ENCODE measurements at regions not wholly inside any gene's neighbourhood (a gene's known extent, or its start where the extent isn't known, plus 50 kb on each side); places are given as distances from the start of the nearest gene placed in this dataset.
A peak's percentile ranks its signal among the peaks of the same experiment; 100 is the strongest.

DNA sequence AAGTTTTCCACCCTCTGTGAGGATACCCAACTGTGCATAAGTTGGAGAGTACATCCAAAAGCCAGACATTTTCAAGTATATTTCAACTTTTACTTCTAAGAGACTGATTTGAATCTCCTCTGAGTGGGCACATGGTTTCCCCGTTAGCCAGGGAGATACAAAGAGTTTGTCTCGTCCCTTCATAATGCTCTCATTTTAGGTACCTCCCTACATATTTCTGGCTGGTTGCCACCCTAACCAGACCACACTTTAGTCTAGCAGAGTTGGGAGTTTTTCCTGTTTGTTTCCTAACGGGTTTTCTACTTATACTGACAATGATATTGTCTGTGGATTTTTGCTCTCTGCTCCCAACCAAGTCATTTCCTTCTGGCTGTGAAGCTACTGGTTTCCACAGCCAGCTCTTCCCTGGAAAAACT lies 180.3 kb downstream of the CCDC71L start:
- ATAC-seq (peak; percentile 20 to 37), DNase-seq (no peak)
- H3K4me1 Mint-ChIP-seq (ENCODE audit: low read depth), result peaks cover 48% of the 10 kb centered on the region
- no peaks in the 10 kb centered on the region for H3K36me3 Mint-ChIP-seq (ENCODE audit: insufficient read depth)
- H3K4me3 Mint-ChIP-seq, result peak overlapping the region; percentile 13
- peaks cover 10% of the 10 kb centered on the region for H3K27me3 Mint-ChIP-seq (ENCODE audit: low read depth)
- H3K9me3 Mint-ChIP-seq, result no peaks in the 10 kb centered on the region

DNA sequence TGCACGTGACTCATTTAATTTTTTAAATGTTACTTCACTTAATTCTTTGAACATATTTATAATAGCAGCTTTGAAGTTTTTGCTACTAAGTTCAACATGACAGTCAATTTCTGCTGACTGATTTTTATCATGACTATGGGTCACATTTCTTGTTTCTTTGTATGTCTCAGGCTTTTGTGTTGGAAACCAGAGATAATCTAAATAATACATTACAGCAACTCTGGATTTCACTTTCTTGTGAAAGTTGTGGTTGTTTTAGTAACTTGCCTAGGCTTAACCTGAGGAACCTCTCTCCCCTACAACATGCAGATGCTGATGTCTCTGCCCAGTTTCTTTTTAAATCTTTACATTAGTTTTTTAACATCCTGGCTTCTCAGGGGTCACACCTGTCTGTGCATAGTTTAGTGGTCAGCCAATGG lies 180.8 kb downstream of the CCDC71L start:
- DNase-seq, result no peak
- no peak overlapping the region for H3K4me3 Mint-ChIP-seq
- H3K4me1 Mint-ChIP-seq (ENCODE audit: low read depth), result peaks cover 44% of the 10 kb centered on the region
- no peaks in the 10 kb centered on the region for H3K36me3 Mint-ChIP-seq (ENCODE audit: insufficient read depth)
- ATAC-seq, result peak; percentile 78 to 79
- H3K27me3 Mint-ChIP-seq (ENCODE audit: low read depth), result peaks cover 10% of the 10 kb centered on the region
- no peaks in the 10 kb centered on the region for H3K9me3 Mint-ChIP-seq

DNA sequence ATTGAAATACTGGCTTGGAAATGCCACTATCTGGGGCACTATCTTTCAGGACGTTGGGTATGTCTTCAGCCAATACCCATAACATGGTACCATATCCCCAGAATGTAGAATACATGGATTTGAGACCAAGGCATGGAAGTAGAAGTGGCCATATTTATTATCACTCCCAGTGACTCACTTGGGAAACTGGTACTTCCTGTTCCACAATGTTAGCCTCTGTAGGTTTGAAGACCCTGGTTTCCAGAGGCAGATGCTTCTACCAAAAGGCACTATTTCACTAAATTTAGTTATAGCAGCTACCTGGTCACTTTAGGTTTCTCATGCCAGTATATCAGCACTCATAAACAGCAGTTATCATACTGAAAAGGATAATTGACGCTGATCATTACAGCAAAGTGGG lies 184.2 kb downstream of the CCDC71L start:
- Mint-ChIP-seq H3K27me3 (ENCODE audit: low read depth) (peaks cover 5% of the 10 kb centered on the region), H3K36me3 (ENCODE audit: insufficient read depth) (no peaks in the 10 kb centered on the region), H3K9me3 (no peaks in the 10 kb centered on the region), H3K4me1 (ENCODE audit: low read depth) (peaks cover 26% of the 10 kb centered on the region), H3K4me3 (no peak overlapping the region)
- no peak for DNase-seq
- no peak for ATAC-seq

DNA sequence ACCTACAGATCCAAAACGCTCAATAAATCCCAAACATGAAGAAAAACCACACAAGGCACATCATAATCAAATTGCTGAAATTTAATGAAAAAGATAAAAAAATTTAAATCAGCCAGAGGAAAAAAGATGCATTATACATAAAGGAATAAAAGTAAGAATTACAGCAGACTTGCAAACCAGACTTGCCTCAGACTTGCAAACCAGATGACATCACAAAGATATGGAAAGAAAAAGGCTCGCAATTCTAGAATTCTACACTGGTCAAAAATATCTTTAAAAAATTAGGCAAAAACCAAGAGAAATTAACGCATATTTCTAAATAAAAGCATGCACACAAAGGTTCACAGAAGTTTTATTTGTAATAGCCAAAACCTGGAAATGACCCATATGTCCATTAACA lies 188.0 kb upstream of the NAMPT start:
- Mint-ChIP-seq H3K27me3 (ENCODE audit: low read depth) (peaks cover 6% of the 10 kb centered on the region), H3K36me3 (ENCODE audit: insufficient read depth) (no peaks in the 10 kb centered on the region), H3K4me3 (no peak overlapping the region), H3K4me1 (ENCODE audit: low read depth) (peaks cover 17% of the 10 kb centered on the region), H3K9me3 (no peaks in the 10 kb centered on the region)
- ATAC-seq, result no peak
- DNase-seq, result no peak

DNA sequence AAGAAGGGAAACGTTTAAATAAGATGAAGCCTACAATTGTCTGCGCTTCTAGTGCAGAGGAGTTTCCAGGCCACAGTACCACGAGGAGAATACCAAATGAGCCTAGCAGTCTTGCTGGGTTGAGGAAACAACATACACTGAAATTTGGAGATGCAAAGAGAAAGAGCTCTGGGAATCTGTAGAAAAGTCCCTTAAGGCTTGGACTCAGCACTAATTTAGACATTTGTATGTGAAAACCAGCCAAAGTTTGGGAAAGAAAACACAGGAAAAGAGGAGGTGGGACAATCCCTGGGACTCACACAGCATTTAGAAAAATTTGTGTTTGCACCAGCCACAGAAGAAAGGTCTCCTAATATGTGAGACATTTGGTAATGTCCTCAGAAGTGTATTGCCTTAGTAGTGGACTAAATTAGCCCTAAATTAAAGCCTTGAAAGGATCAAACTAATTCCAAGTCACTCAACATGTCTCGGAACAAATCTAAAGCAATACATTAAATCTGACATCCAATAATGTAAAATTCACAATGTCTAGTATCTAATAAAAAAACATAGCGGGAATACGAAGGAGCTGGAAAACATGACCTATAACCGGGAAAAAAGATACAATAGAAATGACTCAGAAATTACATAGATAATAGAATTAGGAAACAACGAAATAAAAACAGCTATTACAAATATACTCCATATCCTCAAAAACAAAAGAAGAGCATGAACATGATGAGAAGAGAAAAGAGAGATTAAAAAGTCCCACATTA lies 187.1 kb upstream of the NAMPT start:
- no peak overlapping the region for H3K4me3 Mint-ChIP-seq
- DNase-seq (no peak), ATAC-seq (no peak)
- peaks cover 17% of the 10 kb centered on the region for H3K4me1 Mint-ChIP-seq (ENCODE audit: low read depth)
- no peaks in the 10 kb centered on the region for H3K36me3 Mint-ChIP-seq (ENCODE audit: insufficient read depth)
- H3K9me3 Mint-ChIP-seq, result no peaks in the 10 kb centered on the region
- H3K27me3 Mint-ChIP-seq (ENCODE audit: low read depth), result peaks cover 6% of the 10 kb centered on the region

DNA sequence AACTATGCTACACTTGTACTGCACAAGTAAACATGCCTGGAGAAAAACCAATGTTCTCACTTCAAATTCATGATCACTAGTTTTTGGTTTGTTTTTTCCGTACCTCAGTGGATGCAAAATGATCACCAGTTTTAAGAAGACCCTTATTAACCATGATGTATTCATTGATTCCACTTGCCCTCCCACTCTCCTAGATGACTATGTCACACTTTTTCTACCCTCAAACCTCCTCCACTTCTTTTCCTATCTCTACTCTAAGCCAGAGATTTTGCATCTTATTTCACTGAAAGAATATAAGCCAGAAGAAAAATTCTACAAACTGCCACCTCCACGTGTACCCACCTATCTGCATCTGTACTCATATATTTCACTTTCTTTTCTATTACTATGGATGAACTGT lies 186.2 kb upstream of the NAMPT start:
- Mint-ChIP-seq H3K4me1 (ENCODE audit: low read depth) (peaks cover 17% of the 10 kb centered on the region), H3K27me3 (ENCODE audit: low read depth) (peaks cover 6% of the 10 kb centered on the region), H3K36me3 (ENCODE audit: insufficient read depth) (no peaks in the 10 kb centered on the region), H3K4me3 (peak overlapping the region; percentile 3), H3K9me3 (no peaks in the 10 kb centered on the region)
- DNase-seq (no peak), ATAC-seq (peak in 1 of 2 donors; percentile 28)

DNA sequence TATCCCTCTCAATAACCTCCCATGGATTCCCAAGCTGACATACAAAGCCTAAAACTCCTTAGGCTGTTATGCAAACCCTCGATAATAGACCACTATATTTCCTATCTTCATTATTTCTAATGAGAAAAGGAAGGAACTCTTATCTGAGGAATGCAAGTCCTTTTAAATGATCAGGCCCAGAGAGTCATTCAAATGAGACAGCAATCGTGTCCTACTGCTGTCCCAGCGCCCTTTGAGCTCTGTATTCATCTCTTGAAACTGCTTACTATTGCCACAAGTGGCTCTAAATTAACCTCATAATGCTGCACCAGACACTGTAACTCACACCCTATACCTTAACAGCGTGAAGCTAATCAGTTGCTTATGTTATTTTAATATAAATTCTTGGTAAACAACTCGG lies 182.1 kb upstream of the NAMPT start:
- peaks cover 6% of the 10 kb centered on the region for H3K27me3 Mint-ChIP-seq (ENCODE audit: low read depth)
- H3K36me3 Mint-ChIP-seq (ENCODE audit: insufficient read depth), result no peaks in the 10 kb centered on the region
- no peak overlapping the region for H3K4me3 Mint-ChIP-seq
- peaks cover 31% of the 10 kb centered on the region for H3K4me1 Mint-ChIP-seq (ENCODE audit: low read depth)
- H3K9me3 Mint-ChIP-seq, result no peaks in the 10 kb centered on the region
- DNase-seq, result no peak
- no peak for ATAC-seq

DNA sequence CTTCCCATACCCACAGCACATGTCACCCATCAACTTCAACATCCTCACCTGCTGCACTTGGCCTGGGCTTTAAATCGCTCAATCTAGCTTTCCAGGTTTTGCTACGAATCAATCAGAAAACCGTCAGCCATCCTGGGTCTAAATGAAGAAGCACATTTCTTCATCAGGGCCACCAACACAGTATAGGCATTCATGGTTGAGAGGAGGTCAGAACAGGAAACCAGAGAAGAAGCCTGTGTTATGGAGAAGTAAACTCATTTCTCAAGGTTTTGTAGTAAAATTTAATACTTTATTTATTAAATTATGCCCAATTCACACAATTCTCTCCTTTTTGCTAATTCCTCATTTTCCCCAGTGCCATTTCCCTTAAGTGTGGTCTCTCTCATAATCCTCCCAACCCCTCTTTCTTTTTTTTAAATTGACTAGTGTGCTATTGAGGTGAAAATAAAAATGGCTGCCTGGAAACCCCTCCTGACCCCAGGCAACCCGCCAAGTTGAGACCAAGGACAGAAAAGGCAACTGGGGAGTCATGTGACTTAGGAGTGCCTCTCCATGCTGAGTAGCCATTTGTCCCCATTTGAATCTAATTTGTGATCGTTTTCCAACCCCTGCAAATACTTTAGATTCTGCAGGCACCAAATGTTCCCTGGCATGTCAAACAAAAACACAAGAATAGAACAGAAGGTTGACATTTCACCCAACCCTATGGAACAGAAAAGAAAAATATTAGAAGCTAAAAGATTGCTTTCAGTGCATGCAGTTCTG lies 181.1 kb upstream of the NAMPT start:
- Mint-ChIP-seq H3K36me3 (ENCODE audit: insufficient read depth) (no peaks in the 10 kb centered on the region), H3K9me3 (no peaks in the 10 kb centered on the region), H3K27me3 (ENCODE audit: low read depth) (peaks cover 3% of the 10 kb centered on the region), H3K4me3 (no peak overlapping the region), H3K4me1 (ENCODE audit: low read depth) (peaks cover 28% of the 10 kb centered on the region)
- DNase-seq, result no peak
- no peak for ATAC-seq

DNA sequence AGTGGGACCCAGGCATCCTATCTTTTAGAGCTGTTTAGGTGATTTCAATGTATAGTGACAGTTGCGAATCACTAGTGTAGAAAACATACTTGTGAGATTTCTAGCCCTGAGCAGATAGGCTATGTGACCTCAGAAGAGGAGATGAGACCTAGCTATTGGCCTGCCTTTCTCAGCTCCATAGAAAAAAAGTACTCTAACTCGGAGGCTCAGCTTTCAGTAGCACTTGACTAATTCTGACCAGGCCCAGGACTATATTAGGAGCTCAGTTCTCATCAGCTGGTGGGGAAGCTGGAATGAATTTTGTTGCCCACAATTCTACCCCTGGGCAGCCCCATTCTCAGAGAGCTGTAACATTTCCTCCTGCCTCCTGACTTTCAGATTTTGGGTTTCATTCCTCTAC lies 179.9 kb upstream of the NAMPT start:
- H3K4me3 Mint-ChIP-seq, result no peak overlapping the region
- ATAC-seq, result no peak

DNA sequence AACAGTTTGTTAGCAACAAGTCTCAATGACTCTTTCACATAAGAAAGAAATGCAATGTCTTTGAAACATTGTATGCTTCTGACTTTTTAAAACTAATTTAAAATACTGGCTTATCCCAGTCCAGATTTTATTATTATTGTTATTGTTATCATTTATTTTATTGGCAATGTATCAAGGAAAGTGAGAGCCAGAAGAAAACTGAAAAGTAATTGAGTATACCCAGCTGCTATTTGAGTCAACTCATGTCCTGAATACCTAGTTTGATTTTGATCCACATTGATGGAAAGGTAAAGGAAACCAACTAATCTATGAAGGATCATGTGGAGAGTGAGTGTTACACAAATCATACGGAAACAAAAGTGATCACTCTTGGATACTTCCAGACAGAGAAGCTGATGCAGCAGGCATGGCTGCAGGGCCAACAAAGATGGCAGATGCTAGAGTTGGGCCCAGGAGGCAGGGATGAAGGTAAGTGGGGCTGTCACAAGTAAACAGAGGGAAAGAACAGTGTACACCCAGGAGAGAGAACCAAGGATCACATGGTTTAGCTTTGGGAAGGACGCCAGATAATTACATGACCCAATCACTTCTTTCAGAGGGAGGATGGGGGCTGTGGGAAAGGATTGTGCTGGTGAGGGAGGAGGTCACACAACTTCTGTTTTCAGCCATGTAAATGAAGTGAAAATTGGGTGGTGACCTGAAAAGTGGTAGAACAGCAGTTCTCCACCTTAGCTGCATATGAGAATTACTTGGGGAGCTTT lies 179.2 kb upstream of the NAMPT start:
- H3K27me3 Mint-ChIP-seq (ENCODE audit: low read depth), result peaks cover 3% of the 10 kb centered on the region
- ATAC-seq (no peak), DNase-seq (no peak)
- H3K36me3 Mint-ChIP-seq (ENCODE audit: insufficient read depth), result no peaks in the 10 kb centered on the region
- H3K9me3 Mint-ChIP-seq, result no peaks in the 10 kb centered on the region
- no peak overlapping the region for H3K4me3 Mint-ChIP-seq
- peaks cover 29% of the 10 kb centered on the region for H3K4me1 Mint-ChIP-seq (ENCODE audit: low read depth)

More for the DNA sequence above, 179.9 kb upstream of the NAMPT start:
- peaks cover 3% of the 10 kb centered on the region for H3K27me3 Mint-ChIP-seq (ENCODE audit: low read depth)
- no peaks in the 10 kb centered on the region for H3K36me3 Mint-ChIP-seq (ENCODE audit: insufficient read depth)
- DNase-seq, result no peak
- peaks cover 30% of the 10 kb centered on the region for H3K4me1 Mint-ChIP-seq (ENCODE audit: low read depth)
- no peaks in the 10 kb centered on the region for H3K9me3 Mint-ChIP-seq

DNA sequence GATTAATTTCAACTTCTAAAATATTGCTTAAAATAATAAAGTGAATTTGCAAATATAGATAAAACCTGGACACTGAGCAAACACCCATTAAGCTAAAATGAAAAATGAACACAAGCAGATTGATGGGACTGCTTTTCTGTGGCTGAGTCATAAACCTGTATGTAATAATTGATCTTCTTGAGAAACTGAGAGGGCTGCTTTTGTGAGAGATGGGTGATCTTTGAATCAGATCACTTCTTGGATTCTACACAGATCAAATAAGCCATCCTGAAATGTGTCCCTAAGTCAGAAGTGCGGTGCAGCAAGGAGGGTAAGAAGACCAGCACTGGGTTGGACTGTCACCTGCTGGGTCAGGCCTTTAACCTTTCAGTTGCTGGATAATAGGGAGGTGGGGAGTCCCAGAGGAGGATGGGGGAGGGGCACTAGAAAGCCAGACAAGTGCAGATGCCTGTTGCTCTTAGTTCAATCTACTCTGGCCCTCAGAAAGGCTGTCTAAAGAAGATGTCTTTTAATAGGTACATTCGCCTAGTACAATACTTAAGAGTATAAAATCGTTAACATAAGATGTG lies 178.2 kb upstream of the NAMPT start:
- Mint-ChIP-seq H3K27me3 (ENCODE audit: low read depth) (no peaks in the 10 kb centered on the region), H3K36me3 (ENCODE audit: insufficient read depth) (no peaks in the 10 kb centered on the region), H3K4me3 (no peak overlapping the region), H3K9me3 (peaks cover 8% of the 10 kb centered on the region), H3K4me1 (ENCODE audit: low read depth) (peaks cover 27% of the 10 kb centered on the region)
- ATAC-seq, result peak; percentile 54 to 69
- no peak for DNase-seq

DNA sequence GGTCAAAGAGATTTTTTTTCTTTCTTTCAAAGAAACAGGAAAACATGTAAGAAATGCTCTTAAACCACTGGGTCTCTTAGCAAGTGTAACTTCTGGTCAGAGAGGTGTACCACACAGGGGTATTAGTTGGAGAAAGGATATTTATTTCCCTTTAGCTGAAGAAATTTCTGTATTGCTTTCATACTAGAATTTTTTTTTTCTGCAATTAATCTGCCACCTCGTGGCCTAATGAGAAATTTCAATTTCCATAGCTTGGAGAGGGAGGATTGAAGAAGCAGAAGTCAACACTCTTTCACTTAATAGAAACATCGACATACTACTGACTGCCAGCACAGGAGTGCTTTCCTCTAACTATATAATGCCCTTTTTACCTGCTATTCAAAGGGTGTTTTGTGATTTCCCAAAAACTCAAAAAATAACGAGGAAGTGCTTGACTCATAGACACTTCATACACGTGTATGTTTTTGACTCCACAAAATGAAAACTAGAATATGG lies 177.6 kb upstream of the NAMPT start:
- no peak overlapping the region for H3K4me3 Mint-ChIP-seq
- H3K4me1 Mint-ChIP-seq (ENCODE audit: low read depth), result peaks cover 27% of the 10 kb centered on the region
- H3K36me3 Mint-ChIP-seq (ENCODE audit: insufficient read depth), result no peaks in the 10 kb centered on the region
- no peaks in the 10 kb centered on the region for H3K27me3 Mint-ChIP-seq (ENCODE audit: low read depth)
- ATAC-seq (peak; percentile 60 to 68), DNase-seq (no peak)
- H3K9me3 Mint-ChIP-seq, result peaks cover 9% of the 10 kb centered on the region

DNA sequence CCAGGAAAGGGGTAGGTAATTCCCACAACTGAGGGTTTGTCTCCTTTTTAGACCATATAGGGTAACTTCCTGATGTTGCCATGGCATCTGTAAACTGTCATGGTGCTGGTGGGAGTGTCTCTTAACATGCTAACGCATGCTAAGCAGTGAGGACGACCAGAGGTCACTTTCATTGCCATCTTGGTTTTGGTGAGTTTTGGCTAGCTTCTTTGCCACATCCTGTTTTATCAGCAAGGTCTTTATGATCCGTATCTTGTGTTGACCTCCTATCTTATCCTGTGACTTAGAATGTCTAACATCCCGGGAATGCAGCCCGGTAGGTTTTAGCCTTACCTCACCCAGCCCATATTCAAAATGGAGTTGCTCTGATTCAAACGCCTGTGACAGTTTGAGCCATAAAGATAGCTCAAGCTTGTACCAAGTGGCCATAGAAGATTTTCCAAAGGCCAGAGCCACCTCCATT lies 176.0 kb upstream of the NAMPT start:
- H3K36me3 Mint-ChIP-seq (ENCODE audit: insufficient read depth), result no peaks in the 10 kb centered on the region
- H3K9me3 Mint-ChIP-seq, result peaks cover 9% of the 10 kb centered on the region
- DNase-seq, result no peak
- H3K27me3 Mint-ChIP-seq (ENCODE audit: low read depth), result no peaks in the 10 kb centered on the region
- H3K4me3 Mint-ChIP-seq, result no peak overlapping the region
- peaks cover 27% of the 10 kb centered on the region for H3K4me1 Mint-ChIP-seq (ENCODE audit: low read depth)
- ATAC-seq, result no peak
